K562 (cell line): ENCODE measurements at regions not wholly inside any gene's neighbourhood (a gene's known extent, or its start where the extent isn't known, plus 50 kb on each side); places are given as distances from the start of the nearest gene placed in this dataset.

Experiments used
- ATAC-seq: fragments of 200-7000 bp; cut with Tn5 transposase; 3 replicates; pipeline ENCODE4 v1.9.1; 2020; ENCODE audit warnings: moderate library complexity
- BruUV-seq: library from RNA; stranded (reverse); fragments of 400-500 nt; replicated peaks from 2 replicates; lab custom pipeline; 2021; lab: Mats Ljungman, UMichigan
- CTCF ChIA-PET: fragments of 300-600 bp; formaldehyde crosslinking; extraction: SDS; loops from one replicate; lab custom pipeline; 2021; ENCODE audit warnings: low intra/inter-chr PET ratio; lab: Yijun Ruan, JAX
- POLR2A ChIA-PET: fragments of 300-600, 350-650 bp; sonication (Branson Sonifier 250); formaldehyde crosslinking; extraction: SDS; loops from one replicate; lab custom pipeline; 2021; ENCODE audit warnings: antibody characterized with exemption, inconsistent platforms; lab: Yijun Ruan, JAX
- DNase-seq, 4 experiments: peaks; one replicate each; pipeline versions ENCODE4 v3.0.0 to v3.0.0-alpha.2; 2011 to 2018; ENCODE audit warnings: low spot score in 3 of 4, mixed read lengths in 3 of 4; ENCODE audit errors: extremely low read depth in 1 of 4
- FAIRE-seq: peaks from 2 replicates; lab custom pipeline; 2011; peaks lifted over from hg19 to GRCh38; lab: Jason Lieb, UNC
- H2AFZ ChIP-seq: 2 replicates; pipeline ENCODE4 v1.6.0; 2011; ENCODE audit warnings: low read depth, low read length, control low read depth, inconsistent platforms
- H3K27ac ChIP-seq: fragments of 200-600 bp; 3 replicates; pipeline ENCODE4 v1.8.0; 2011; ENCODE audit warnings: low read depth, mild to moderate bottlenecking, control low read depth, inconsistent platforms, low read length, moderate library complexity, mixed read lengths; ENCODE audit errors: extremely low read depth
- H3K27me3 ChIP-seq, 2 experiments: fragments of 300-600 bp in 1 of 2; 2 replicates in 1 of 2; 3 replicates in 1 of 2; pipeline versions ENCODE4 v1.6.0 to v1.8.0; 2011; ENCODE audit warnings: inconsistent platforms in 2 of 2, low read length in 2 of 2, mild to moderate bottlenecking in 1 of 2, mixed read lengths in 1 of 2, moderate library complexity in 1 of 2; ENCODE audit not compliant: control insufficient read depth in 2 of 2, insufficient read depth in 2 of 2
- H3K36me3 ChIP-seq: fragments of 300-600 bp; 3 replicates; pipeline ENCODE4 v1.8.0; 2011; ENCODE audit warnings: mild to moderate bottlenecking, low read length, inconsistent platforms; ENCODE audit not compliant: control insufficient read depth, insufficient read depth
- H3K4me1 ChIP-seq, 2 experiments: fragments of 200-600 bp in 1 of 2; replicated peaks in 1 of 2; 2 replicates in 1 of 2; 3 replicates in 1 of 2; pipeline versions ENCODE4 v1.5.1 to v1.8.0; 2011; ENCODE audit warnings: inconsistent platforms in 2 of 2, low read length in 2 of 2, mild to moderate bottlenecking in 1 of 2, mixed read lengths in 1 of 2, moderate library complexity in 1 of 2; ENCODE audit not compliant: control insufficient read depth in 2 of 2, insufficient read depth in 2 of 2
- H3K4me2 ChIP-seq: 2 replicates; pipeline ENCODE4 v1.6.1; 2011; ENCODE audit warnings: low read length, control low read depth, inconsistent platforms, mixed read lengths; ENCODE audit not compliant: insufficient read depth
- H3K4me3 ChIP-seq: fragments of 200-600 bp; sonication (generic), shearing (Covaris generic); 2 replicates; pipeline ENCODE4 v1.5.1; 2016; ENCODE audit warnings: control low read depth, inconsistent platforms
- H3K79me2 ChIP-seq: fragments of 200-600 bp; 3 replicates; pipeline ENCODE4 v1.8.0; 2011; ENCODE audit warnings: low read length, inconsistent platforms; ENCODE audit not compliant: control insufficient read depth, insufficient read depth
- H3K9ac ChIP-seq, 2 experiments: 2 replicates each; pipeline versions ENCODE4 v1.6.0 to v1.6.1; 2011; ENCODE audit warnings: low read depth in 2 of 2, low read length in 2 of 2, control low read depth in 1 of 2, inconsistent platforms in 1 of 2, mild to moderate bottlenecking in 1 of 2, mixed read lengths in 1 of 2; ENCODE audit not compliant: insufficient read depth in 1 of 2
- H3K9me1 ChIP-seq: one replicate; pipeline ENCODE4 v1.6.0; 2011; ENCODE audit warnings: inconsistent platforms, mild to moderate bottlenecking, low read length, moderate library complexity; ENCODE audit not compliant: control insufficient read depth, insufficient read depth
- H3K9me3 ChIP-seq: replicated peaks from 2 replicates; pipeline ENCODE4 v1.5.1; 2011; ENCODE audit warnings: low read depth, low read length, inconsistent platforms; ENCODE audit not compliant: control insufficient read depth, insufficient read depth
- H4K20me1 ChIP-seq: replicated peaks from 2 replicates; pipeline ENCODE4 v1.6.1; 2011; ENCODE audit warnings: low read length, inconsistent platforms, mixed read lengths; ENCODE audit not compliant: control insufficient read depth, insufficient read depth
- CC2D1A ChIP-seq: fragments of 450-650 bp; IDR thresholded peaks from 2 replicates; pipeline ENCODE4 v1.6.1; 2017; ENCODE audit warnings: mild to moderate bottlenecking
- ELK1 ChIP-seq: sonication (generic); formaldehyde crosslinking; IDR thresholded peaks from 2 replicates; pipeline ENCODE4 v1.8.1; 2022; ENCODE audit warnings: missing genetic modification reagents
- GTF2E2 ChIP-seq: fragments of 200-800 bp; sonication (Bioruptor generic); IDR thresholded peaks from 2 replicates; pipeline ENCODE4 v1.6.1; 2016; ENCODE audit warnings: missing genetic modification characterization, missing compliant biosample characterization
- HMBOX1 ChIP-seq: sonication (generic); IDR thresholded peaks from 2 replicates; pipeline ENCODE4 v1.6.1; 2016
- HNRNPH1 ChIP-seq: fragments of 200-400 bp; formaldehyde crosslinking; optimal IDR thresholded peaks from 2 replicates; pipeline ENCODE3; 2017; ENCODE audit warnings: low read depth, mild to moderate bottlenecking, low read length, moderate library complexity
- KLF16 ChIP-seq: IDR thresholded peaks from 2 replicates; pipeline ENCODE4 v1.6.1; 2016; ENCODE audit warnings: antibody characterized with exemption
- MCM5 ChIP-seq: fragments of 450-650 bp; IDR thresholded peaks from 2 replicates; pipeline ENCODE4 v1.6.1; 2016; ENCODE audit warnings: low read depth
- MLX ChIP-seq, 2 experiments: fragments of 450-650 bp in 1 of 2; sonication (generic) in 1 of 2; formaldehyde crosslinking; conservative IDR thresholded peaks; 2 replicates each; pipeline versions ENCODE4 v1.4.0 to v1.8.1; 2020 to 2022; ENCODE audit warnings: mild to moderate bottlenecking in 1 of 2, missing genetic modification reagents in 1 of 2
- PCBP2 ChIP-seq: fragments of 200-400 bp; formaldehyde crosslinking; IDR thresholded peaks from 2 replicates; pipeline ENCODE4 v1.6.1; 2018; ENCODE audit warnings: low read length, low read depth, mild to moderate bottlenecking, moderate library complexity; ENCODE audit not compliant: poor library complexity, severe bottlenecking
- TEAD4 ChIP-seq, 2 experiments: sonication (generic) in 1 of 2; formaldehyde crosslinking in 1 of 2; IDR thresholded peaks; 2 replicates each; pipeline versions ENCODE4 v1.6.1 to v1.8.0; 2012 to 2022; ENCODE audit warnings: borderline replicate concordance in 1 of 2, inconsistent platforms in 1 of 2, low read length in 1 of 2, mild to moderate bottlenecking in 1 of 2, missing genetic modification reagents in 1 of 2
- ZBTB11 ChIP-seq, 3 experiments: fragments of 200-800 bp in 1 of 3; fragments of 250-450 bp in 1 of 3; fragments of 450-650 bp in 1 of 3; sonication (Bioruptor Pico) in 1 of 3; sonication (Bioruptor generic) in 1 of 3; formaldehyde crosslinking in 1 of 3; IDR thresholded peaks; 2 replicates each; pipeline versions ENCODE4 v1.6.1 to v1.8.0; 2016 to 2022; ENCODE audit warnings: mild to moderate bottlenecking in 2 of 3, missing genetic modification characterization in 2 of 3, missing compliant biosample characterization in 1 of 3, moderate library complexity in 1 of 3
- ZNF354B ChIP-seq: fragments of 250-450 bp; sonication (Bioruptor Pico); IDR thresholded peaks from 2 replicates; pipeline ENCODE4 v1.4.0; 2020
- ZNF41 ChIP-seq: fragments of 250-450 bp; sonication (Bioruptor Pico); conservative IDR thresholded peaks from 2 replicates; pipeline ENCODE4 v1.4.0; 2020; ENCODE audit warnings: mild to moderate bottlenecking
- ZNF79 ChIP-seq: fragments of 250-450 bp; sonication (Bioruptor Pico); IDR thresholded peaks from 2 replicates; pipeline ENCODE4 v1.4.0; 2020; ENCODE audit warnings: low read depth, mild to moderate bottlenecking, moderate library complexity
- WGBS: fragments of 100-300 bp; shearing (Covaris generic); methylation state at CpG from one replicate; pipeline ENCODE4 v1.1.6; 2016; ENCODE audit warnings: low coverage, mixed read lengths; ENCODE audit not compliant: insufficient coverage; ENCODE audit errors: missing lambda C conversion rate; 5-methylcytosine and 5-hydroxymethylcytosine counted together
- in situ Hi-C: fragments of 300-500 bp; cut with MboI; formaldehyde crosslinking; loops from 4 replicates; pipeline ENCODE4 v1.15.0; 2018; ENCODE audit warnings: inconsistent platforms, mixed read lengths
- intact Hi-C: fragments of 100-400 bp; cut with micrococcal nuclease; formaldehyde crosslinking; loops from 2 replicates; pipeline ENCODE4 v1.14.2; 2022

GRCh38 chr1:14439015-14439414 is 159.5 kb upstream of the KAZN start (continued):
- no peak for TF ChIP-seq MLX (CRISPR knock-in tag; conservative IDR thresholded peaks at IDR 0.05)
- no peak for TF ChIP-seq HMBOX1
- TF ChIP-seq TEAD4 (IDR thresholded peaks at IDR 0.05; ENCODE audit: low read length), result no peak
- TF ChIP-seq TEAD4 (CRISPR knock-in tag; IDR thresholded peaks at IDR 0.05; ENCODE audit: borderline replicate concordance), result no peak

- Histone ChIP-seq H3K9ac (no peak overlapping the region), H3K9me1 (no peaks in the 10 kb centered on the region), H3K36me3 (no peaks in the 10 kb centered on the region), H3K79me2 (no peaks in the 10 kb centered on the region), H2AFZ (no peak overlapping the region), H3K27me3 (no peaks in the 10 kb centered on the region), H3K9me3 (0 out of 2 replicates have a peak, but pooled peaks cover 4% of the 10 kb centered on the region), H4K20me1 (0 out of 2 replicates have a peak, but pooled peaks cover 4% of the 10 kb centered on the region), H3K4me3 (no peak overlapping the region), H3K27ac (no peak overlapping the region), H3K4me1 (peaks cover 30 to 68% of the 10 kb centered on the region in 2 experiments), H3K4me2 (no peak overlapping the region)
- BruUV-seq, result no TSS peak
- in situ Hi-C loops (no loop called here), intact Hi-C loops (no loop called here)
- DNase-seq (no peak), FAIRE-seq (no peak), ATAC-seq (no peak)
- ChIA-PET POLR2A (no interaction called here), CTCF (no interaction called here)
- WGBS, result 80% methylated on average over 9 of the region's 9 CpGs
- TF ChIP-seq GTF2E2 (no peak), ELK1 (CRISPR knock-in tag) (no peak), PCBP2 (no peak), ZNF354B (CRISPR knock-in tag) (no peak), CC2D1A (no peak), KLF16 (no peak), ZNF41 (CRISPR knock-in tag) (no peak), MCM5 (no peak), HNRNPH1 (no peak), ZBTB11 (CRISPR knock-in tag; IDR thresholded peaks at IDR 0.05) (no peak), ZNF79 (no peak)
Observed at GRCh38 chr1:14440166-14440565, 158.3 kb upstream of the KAZN start.
